HG03571 (cell line): ENCODE measurements at regions not wholly inside any gene's neighbourhood (a gene's known extent, or its start where the extent isn't known, plus 50 kb on each side); places are given as distances from the start of the nearest gene placed in this dataset.
"Not testable (repeated sequence)": the region's sequence is repeated elsewhere in the genome, so short reads cannot be mapped to it uniquely, and the experiment has no call there.

Experiments used
- ATAC-seq: cut with Tn5 transposase; IDR thresholded peaks from one replicate; pipeline ENCODE4 v1.9.1; 2021; ENCODE audit not compliant: unreplicated experiment

GRCh38 chr10:28892818-28893547 is 215.7 kb downstream of the BAMBI start:
- no peak for ATAC-seq

GRCh38 chr10:28894146-28894545 is 216.8 kb downstream of the BAMBI start:
- ATAC-seq = no peak

- ATAC-seq = not testable (repeated sequence)
Measured at GRCh38 chr10:28895671-28896070, 218.3 kb downstream of the BAMBI start.

GRCh38 chr10:28896791-28897409 is 219.6 kb downstream of the BAMBI start:
- not testable (repeated sequence) for ATAC-seq

GRCh38 chr10:28897617-28898464 is 220.5 kb downstream of the BAMBI start:
- ATAC-seq = no peak

GRCh38 chr10:28902215-28902614 is 224.9 kb downstream of the BAMBI start:
- no peak for ATAC-seq

GRCh38 chr10:28903063-28903462 is 225.7 kb downstream of the BAMBI start:
- ATAC-seq = no peak

GRCh38 chr10:28903736-28904135 is 226.4 kb downstream of the BAMBI start:
- no peak for ATAC-seq

GRCh38 chr10:28905371-28905770 is 228.1 kb downstream of the BAMBI start:
- no peak for ATAC-seq

GRCh38 chr10:28906011-28906411 is 228.7 kb downstream of the BAMBI start:
- ATAC-seq = no peak

- ATAC-seq = no peak
Measured at GRCh38 chr10:28906415-28906814, 229.1 kb downstream of the BAMBI start.

- ATAC-seq = no peak
Measured at GRCh38 chr10:28906934-28907333, 229.6 kb downstream of the BAMBI start.

GRCh38 chr10:28909875-28910274 is 232.6 kb downstream of the BAMBI start:
- ATAC-seq = no peak

- ATAC-seq = no peak
Measured at GRCh38 chr10:28910956-28911355, 233.6 kb downstream of the BAMBI start.

- not testable (repeated sequence) for ATAC-seq
Measured at GRCh38 chr10:28911511-28911910, 234.2 kb downstream of the BAMBI start.

- no peak for ATAC-seq
Measured at GRCh38 chr10:28912017-28912783, 234.9 kb downstream of the BAMBI start.

- no peak for ATAC-seq
Measured at GRCh38 chr10:28913436-28914237, 236.3 kb downstream of the BAMBI start.

- ATAC-seq = no peak
Measured at GRCh38 chr10:28914701-28915100, 237.4 kb downstream of the BAMBI start.

GRCh38 chr10:28915989-28916588 is 238.8 kb downstream of the BAMBI start:
- ATAC-seq = no peak

GRCh38 chr10:28920091-28920490 is 242.8 kb downstream of the BAMBI start:
- ATAC-seq = no peak
